Stimulated activated CD4-positive, alpha-beta T cell treated with anti-CD3 and anti-CD28 coated beads, Interleukin-2, amount 100 ng/mL, for 4 hours (primary cell): ENCODE measurements at regions not wholly inside any gene's neighbourhood (a gene's known extent, or its start where the extent isn't known, plus 50 kb on each side); places are given as distances from the start of the nearest gene placed in this dataset.

ENCODE experiments used
- DNase-seq: peaks from one replicate; pipeline ENCODE4 v3.0.0-alpha.2; 2020; ENCODE audit warnings: low read depth

DNA sequence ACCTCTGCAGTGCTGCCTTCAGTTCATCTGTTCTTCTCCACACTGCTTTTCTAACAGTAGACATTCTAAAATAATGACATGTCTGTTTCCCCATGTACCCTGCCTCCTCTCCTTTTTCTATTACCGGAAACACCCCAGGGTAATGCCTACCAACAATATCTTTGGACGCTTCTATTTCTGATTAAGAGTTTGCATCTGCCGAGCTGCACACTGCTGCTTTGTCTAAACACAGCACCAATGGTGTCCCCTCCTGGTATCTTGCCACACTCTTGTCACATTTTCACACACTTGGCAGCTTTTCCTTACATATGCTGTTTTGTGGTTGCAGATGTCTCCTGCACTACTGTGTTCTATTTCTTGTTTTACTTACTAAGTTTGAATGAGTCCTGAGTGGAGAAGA is 288.8 kb downstream of the GRIA2 start:
- no peak for DNase-seq

DNA sequence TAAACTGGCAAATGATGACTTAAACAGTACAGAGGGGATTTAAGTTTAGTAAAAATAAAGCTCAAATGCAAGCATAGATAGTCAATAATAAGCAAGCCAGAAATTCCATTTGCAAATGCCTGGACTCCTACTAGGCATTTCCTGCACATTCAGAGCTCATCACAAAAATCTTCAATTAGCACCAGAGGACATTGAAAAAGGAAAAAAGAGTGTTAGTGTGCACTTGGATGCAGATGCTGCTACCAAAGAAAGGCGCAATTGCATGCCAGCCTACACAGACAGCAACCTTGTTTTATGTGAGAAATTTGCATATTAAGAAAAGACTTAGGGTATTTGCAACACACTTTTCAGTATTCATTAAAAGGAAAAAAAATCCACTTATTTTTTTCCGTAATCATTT is 282.1 kb downstream of the GRIA2 start:
- DNase-seq: no peak

DNA sequence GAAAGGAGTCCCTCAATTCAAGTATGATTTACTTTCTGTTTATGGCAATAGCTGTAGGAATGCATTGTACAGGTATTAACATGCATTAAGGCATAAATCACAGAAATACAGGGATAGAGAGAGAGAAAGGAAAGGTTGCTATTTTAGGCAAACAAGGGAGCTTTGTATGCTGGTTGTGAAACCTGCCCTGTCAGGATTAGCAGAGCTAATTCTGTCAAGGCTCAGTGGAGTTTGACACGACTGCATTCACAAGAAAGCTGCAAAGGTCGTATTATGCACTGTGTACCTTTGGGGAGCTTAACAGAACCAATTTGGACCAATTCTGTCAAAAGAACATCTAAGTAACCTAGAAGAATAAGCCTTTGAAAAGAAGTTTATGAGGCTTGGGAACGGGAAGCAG is 239.3 kb downstream of the GRIA2 start:
- no peak for DNase-seq

DNA sequence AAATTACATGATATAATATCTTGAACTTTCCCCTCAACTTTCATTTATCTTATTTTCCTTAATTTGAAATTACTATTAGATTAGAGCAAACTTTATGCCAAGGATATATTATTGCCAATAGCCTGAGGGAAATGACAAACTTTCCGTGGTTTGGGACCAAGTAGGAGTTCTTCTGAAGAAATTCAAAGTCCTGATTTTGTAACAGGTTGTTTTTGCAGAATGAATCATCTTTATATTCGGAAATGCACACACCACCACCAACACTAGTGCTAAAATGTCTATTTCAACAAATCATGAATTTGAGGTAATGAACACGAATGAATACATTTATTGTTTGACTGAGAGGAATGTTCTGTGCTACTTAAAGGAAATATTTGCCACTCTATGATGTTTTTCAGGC is 226.7 kb downstream of the GRIA2 start:
- DNase-seq: no peak

DNA sequence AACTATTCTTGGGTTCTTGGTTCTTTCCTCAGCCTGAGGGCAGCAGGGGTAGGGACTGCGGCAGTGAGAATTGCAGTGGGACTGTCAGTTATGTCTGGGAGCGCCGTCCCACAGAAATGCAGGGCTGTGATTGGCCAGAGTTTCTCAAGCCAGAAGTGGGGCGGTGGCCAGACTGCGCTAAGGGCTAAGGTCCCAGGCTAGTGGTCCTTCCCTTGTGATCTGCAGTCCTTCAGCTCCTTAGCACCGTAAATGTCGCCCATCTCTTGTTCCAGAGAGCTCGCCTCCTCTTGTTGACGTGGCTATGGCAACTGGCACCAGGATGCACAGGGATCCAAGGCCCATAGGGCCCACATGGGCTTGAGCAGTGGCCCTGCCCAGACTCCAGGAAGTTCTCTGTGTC is 223.5 kb downstream of the GRIA2 start:
- DNase-seq: no peak

DNA sequence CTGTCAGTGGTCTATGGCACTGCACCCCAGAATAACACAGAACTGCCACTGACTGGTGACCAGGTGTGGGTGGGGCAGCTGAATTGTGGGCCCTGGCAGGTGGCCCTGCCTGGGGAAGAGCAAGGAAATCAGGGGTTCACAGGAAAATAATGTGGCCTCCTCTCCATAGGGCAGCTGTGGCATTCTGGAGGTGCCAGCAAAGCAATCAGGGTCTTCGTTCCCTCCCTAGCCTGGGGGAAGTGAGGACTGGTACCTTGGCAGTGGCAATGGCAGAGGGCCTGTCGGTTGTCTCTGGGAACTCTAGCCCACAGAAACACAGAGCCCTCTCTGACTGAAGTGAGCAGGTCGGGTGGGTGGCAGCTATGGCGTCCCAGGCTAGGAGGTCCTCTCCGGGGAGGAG is 223.0 kb downstream of the GRIA2 start:
- DNase-seq: no peak

GRCh38 chr4:157425897-157426296 is 205.4 kb downstream of the GRIA2 start:
- no peak for DNase-seq

DNA sequence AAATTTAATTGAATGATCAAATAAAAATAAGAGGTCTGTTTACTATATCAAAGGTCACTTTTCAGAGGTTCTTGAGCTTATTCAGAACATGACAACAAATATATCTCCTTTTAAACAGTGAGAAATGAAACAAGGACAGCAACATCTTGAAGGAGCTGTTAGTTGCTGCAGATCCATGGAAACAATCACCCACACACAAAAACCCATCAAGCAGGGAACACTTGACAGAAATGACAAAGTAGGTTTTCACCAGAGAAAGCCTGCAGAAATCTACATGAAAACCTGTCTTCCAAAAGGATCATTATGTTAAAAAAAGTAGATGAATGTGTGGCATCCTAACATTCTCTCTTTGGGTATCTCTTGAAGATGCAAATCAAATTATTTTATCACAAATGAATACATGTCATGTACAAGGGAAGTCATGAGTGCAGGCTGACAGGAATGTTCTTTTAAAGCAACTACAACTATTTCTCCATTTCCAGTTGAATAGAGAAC is 203.0 kb downstream of the GRIA2 start:
- DNase-seq: no peak

DNA sequence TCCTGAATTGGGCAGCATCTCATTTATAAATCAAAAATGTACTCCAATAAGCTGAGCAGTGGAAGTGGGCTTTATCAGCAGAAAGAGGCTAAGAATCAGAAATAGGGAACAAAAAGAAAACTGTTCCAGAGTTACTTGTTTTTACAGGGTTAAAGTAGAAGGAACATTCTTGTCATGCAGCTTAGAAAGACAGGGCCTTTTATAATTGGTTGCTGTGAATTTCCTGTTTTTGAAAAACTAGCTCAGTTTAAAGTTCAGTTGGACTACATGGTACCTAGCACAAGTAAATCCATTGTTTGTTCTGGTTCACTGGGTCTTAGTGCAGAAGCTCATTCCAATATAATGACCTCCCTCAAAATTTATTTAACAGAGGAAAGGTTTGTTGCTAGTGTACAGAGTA is 200.8 kb downstream of the GRIA2 start:
- no peak for DNase-seq
